ENCODE measurements at regions not wholly inside any gene's neighbourhood (a gene's known extent, or its start where the extent isn't known, plus 50 kb on each side); places are given as distances from the start of the nearest gene placed in this dataset.
"Not testable (repeated sequence)": the region's sequence is repeated elsewhere in the genome, so short reads cannot be mapped to it uniquely, and the experiment has no call there.

- no peaks in the 10 kb centered on the region for H3K36me3 Mint-ChIP-seq (ENCODE audit: low read depth, unreplicated experiment)
- TF ChIP-seq CTCF (IDR thresholded peaks at IDR 0.05; ENCODE audit: unreplicated experiment), result no peak
- no peaks in the 10 kb centered on the region for H3K4me1 Mint-ChIP-seq (ENCODE audit: unreplicated experiment)
- DNase-seq (ENCODE audit: low spot score), result no peak
- H3K27ac Mint-ChIP-seq (ENCODE audit: unreplicated experiment), result no peak overlapping the region
- H3K27me3 Mint-ChIP-seq (ENCODE audit: unreplicated experiment), result no peaks in the 10 kb centered on the region
- no peaks in the 10 kb centered on the region for H3K9me3 Mint-ChIP-seq (ENCODE audit: unreplicated experiment)
- no peak overlapping the region for H3K4me3 Mint-ChIP-seq (ENCODE audit: unreplicated experiment)
Observed at GRCh38 chr4:33104273-33104672, 2384.1 kb downstream of the PCDH7 start.

- Mint-ChIP-seq H3K4me1 (ENCODE audit: unreplicated experiment) (no peaks in the 10 kb centered on the region), H3K9me3 (ENCODE audit: unreplicated experiment) (no peaks in the 10 kb centered on the region), H3K27me3 (ENCODE audit: unreplicated experiment) (no peaks in the 10 kb centered on the region), H3K4me3 (ENCODE audit: unreplicated experiment) (no peak overlapping the region), H3K27ac (ENCODE audit: unreplicated experiment) (no peak overlapping the region), H3K36me3 (ENCODE audit: low read depth, unreplicated experiment) (no peaks in the 10 kb centered on the region)
- no peak for DNase-seq (ENCODE audit: low spot score)
- no peak for TF ChIP-seq CTCF (IDR thresholded peaks at IDR 0.05; ENCODE audit: unreplicated experiment)
Observed at GRCh38 chr4:33107814-33108213, 2387.6 kb downstream of the PCDH7 start.

- H3K36me3 Mint-ChIP-seq (ENCODE audit: low read depth, unreplicated experiment), result no peaks in the 10 kb centered on the region
- no peak for TF ChIP-seq CTCF (IDR thresholded peaks at IDR 0.05; ENCODE audit: unreplicated experiment)
- H3K27ac Mint-ChIP-seq (ENCODE audit: unreplicated experiment), result no peak overlapping the region
- H3K4me3 Mint-ChIP-seq (ENCODE audit: unreplicated experiment), result no peak overlapping the region
- no peaks in the 10 kb centered on the region for H3K27me3 Mint-ChIP-seq (ENCODE audit: unreplicated experiment)
- no peak for DNase-seq (ENCODE audit: low spot score)
- no peaks in the 10 kb centered on the region for H3K4me1 Mint-ChIP-seq (ENCODE audit: unreplicated experiment)
- no peaks in the 10 kb centered on the region for H3K9me3 Mint-ChIP-seq (ENCODE audit: unreplicated experiment)
Observed at GRCh38 chr4:33111117-33111516, 2390.9 kb downstream of the PCDH7 start.

- Mint-ChIP-seq H3K4me1 (ENCODE audit: unreplicated experiment) (no peaks in the 10 kb centered on the region), H3K27me3 (ENCODE audit: unreplicated experiment) (peaks cover 3% of the 10 kb centered on the region), H3K27ac (ENCODE audit: unreplicated experiment) (no peak overlapping the region), H3K4me3 (ENCODE audit: unreplicated experiment) (no peak overlapping the region), H3K9me3 (ENCODE audit: unreplicated experiment) (no peaks in the 10 kb centered on the region), H3K36me3 (ENCODE audit: low read depth, unreplicated experiment) (peaks cover 4% of the 10 kb centered on the region)
- TF ChIP-seq CTCF (IDR thresholded peaks at IDR 0.05; ENCODE audit: unreplicated experiment), result no peak
- no peak for DNase-seq (ENCODE audit: low spot score)
Observed at GRCh38 chr4:33116871-33117270, 2396.7 kb downstream of the PCDH7 start.

GRCh38 chr4:33126002-33126401 lies 2405.8 kb downstream of the PCDH7 start:
- Mint-ChIP-seq H3K9me3 (ENCODE audit: unreplicated experiment) (no peaks in the 10 kb centered on the region), H3K4me1 (ENCODE audit: unreplicated experiment) (no peaks in the 10 kb centered on the region), H3K27me3 (ENCODE audit: unreplicated experiment) (peaks cover 2% of the 10 kb centered on the region), H3K4me3 (ENCODE audit: unreplicated experiment) (no peak overlapping the region), H3K27ac (ENCODE audit: unreplicated experiment) (no peak overlapping the region), H3K36me3 (ENCODE audit: low read depth, unreplicated experiment) (no peaks in the 10 kb centered on the region)
- no peak for TF ChIP-seq CTCF (IDR thresholded peaks at IDR 0.05; ENCODE audit: unreplicated experiment)
- no peak for DNase-seq (ENCODE audit: low spot score)

- not testable (repeated sequence) for H3K9me3 Mint-ChIP-seq (ENCODE audit: unreplicated experiment); H3K4me1 Mint-ChIP-seq (ENCODE audit: unreplicated experiment)
Observed at GRCh38 chr4:33130662-33131061, 2410.5 kb downstream of the PCDH7 start.

More at GRCh38 chr4:33130662-33131061, 2410.5 kb downstream of the PCDH7 start:
- H3K36me3 Mint-ChIP-seq (ENCODE audit: low read depth, unreplicated experiment); DNase-seq (ENCODE audit: low spot score); H3K27ac Mint-ChIP-seq (ENCODE audit: unreplicated experiment); H3K4me3 Mint-ChIP-seq (ENCODE audit: unreplicated experiment); H3K27me3 Mint-ChIP-seq (ENCODE audit: unreplicated experiment): not testable (repeated sequence)

Data from endothelial cell (in vitro differentiated cells).